Right lobe of liver (tissue), 6 donors: ENCODE measurements at regions not wholly inside any gene's neighbourhood (a gene's known extent, or its start where the extent isn't known, plus 50 kb on each side); places are given as distances from the start of the nearest gene placed in this dataset.

Experiments
- ATAC-seq, 4 donors: fragments of 200-7000 bp; cut with Tn5 transposase; one replicate each; pipeline ENCODE4 v1.9.1; 2020; ENCODE audit warnings: mild to moderate bottlenecking in 4 of 4, moderate library complexity in 4 of 4
- DNase-seq, 3 donors: peaks; one replicate each; pipeline ENCODE4 v3.0.0-alpha.2; 2020
- H3K27ac ChIP-seq, 3 donors: fragments of 200-600 bp; one replicate each; pipeline ENCODE4 v1.8.0; 2022
- H3K27me3 ChIP-seq, 2 donors: fragments of 200-600 bp; one replicate each; pipeline ENCODE4 v1.8.0; 2022
- H3K36me3 ChIP-seq, 4 donors: fragments of 200-600 bp; sonication (generic) in 1 of 4; one replicate each; pipeline versions ENCODE4 v1.5.1 to v1.8.0; 2017 to 2022; ENCODE audit warnings: control low read depth in 1 of 4
- H3K4me1 ChIP-seq, 4 donors: fragments of 200-600 bp; sonication (generic) in 1 of 4; one replicate each; pipeline versions ENCODE4 v1.5.1 to v1.8.0; 2017 to 2022; ENCODE audit warnings: control low read depth in 1 of 4
- H3K4me3 ChIP-seq, 3 donors: fragments of 200-600 bp; one replicate each; pipeline ENCODE4 v1.8.0; 2022
- H3K9me3 ChIP-seq, 4 donors: fragments of 200-600 bp; sonication (generic) in 1 of 4; one replicate each; pipeline versions ENCODE4 v1.5.1 to v1.8.0; 2017 to 2022; ENCODE audit warnings: control low read depth in 1 of 4
- POLR2A ChIP-seq: fragments of 450-650 bp; IDR thresholded peaks from one replicate; pipeline ENCODE4 v1.6.1; 2017; ENCODE audit warnings: antibody characterized with exemption, mild to moderate bottlenecking
- WGBS: methylation state at CpG from one replicate; pipeline ENCODE4 v1.1.6; 2018; ENCODE audit warnings: low coverage, low lambda C conversion rate; ENCODE audit not compliant: insufficient coverage; ENCODE audit errors: missing lambda C conversion rate; 5-methylcytosine and 5-hydroxymethylcytosine counted together
- intact Hi-C, 2 donors: fragments of 100-400 bp; cut with DNase I; formaldehyde crosslinking; loops; one replicate each; pipeline versions ENCODE4 v1.11.2 to v1.14.1; 2022
- TF ChIP-seq, protein P1 (sequence below), 4 donors: fragments of 200-600 bp in 3 of 4; fragments of 450-650 bp in 1 of 4; IDR thresholded peaks; one replicate each; pipeline versions ENCODE4 v1.5.1 to v1.8.0; 2016 to 2022; ENCODE audit warnings: antibody characterized with exemption in 4 of 4, mild to moderate bottlenecking in 2 of 4
- donor health status: DM: no; HTN: yes; CAD: no.
- donor health status: DM: no; HTN: no; CAD: no.
- donor health status: DM: no; HTN: no; CAD: no.
- donor health status: DM: no; HTN: yes; CAD: no.
- donor health status: DM: no; HTN: yes; CAD: no.

DNA sequence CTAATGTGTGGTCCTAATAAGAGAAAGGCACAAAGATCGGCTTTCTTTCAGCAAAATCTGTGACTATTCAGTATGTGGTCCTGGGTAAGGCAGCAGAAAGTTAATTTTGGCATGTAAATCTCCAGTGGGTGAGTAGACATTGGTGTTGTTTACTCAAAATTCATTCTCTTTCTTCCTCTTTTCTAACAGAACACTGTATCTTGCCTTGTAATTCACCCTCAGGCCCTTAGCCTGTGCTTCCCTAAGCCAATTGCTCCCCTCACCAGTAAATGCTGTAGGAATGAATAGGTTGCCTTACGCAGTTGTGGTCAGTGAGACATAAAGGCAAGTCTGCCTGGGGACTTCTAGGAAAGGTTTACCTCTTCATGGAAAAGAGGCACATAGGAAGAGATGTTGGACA, 49.9 kb upstream of the PDE3B start:
- Histone ChIP-seq H3K27me3 (no peaks in the 10 kb centered on the region), H3K4me1 (no peaks in the 10 kb centered on the region), H3K9me3 (no peaks in the 10 kb centered on the region), H3K4me3 (no peak overlapping the region), H3K36me3 (no peaks in the 10 kb centered on the region), H3K27ac (no peak overlapping the region)
- DNase-seq (no peak), ATAC-seq (no peak)
- TF ChIP-seq POLR2A = no peak
- TF ChIP-seq, protein P1, sequence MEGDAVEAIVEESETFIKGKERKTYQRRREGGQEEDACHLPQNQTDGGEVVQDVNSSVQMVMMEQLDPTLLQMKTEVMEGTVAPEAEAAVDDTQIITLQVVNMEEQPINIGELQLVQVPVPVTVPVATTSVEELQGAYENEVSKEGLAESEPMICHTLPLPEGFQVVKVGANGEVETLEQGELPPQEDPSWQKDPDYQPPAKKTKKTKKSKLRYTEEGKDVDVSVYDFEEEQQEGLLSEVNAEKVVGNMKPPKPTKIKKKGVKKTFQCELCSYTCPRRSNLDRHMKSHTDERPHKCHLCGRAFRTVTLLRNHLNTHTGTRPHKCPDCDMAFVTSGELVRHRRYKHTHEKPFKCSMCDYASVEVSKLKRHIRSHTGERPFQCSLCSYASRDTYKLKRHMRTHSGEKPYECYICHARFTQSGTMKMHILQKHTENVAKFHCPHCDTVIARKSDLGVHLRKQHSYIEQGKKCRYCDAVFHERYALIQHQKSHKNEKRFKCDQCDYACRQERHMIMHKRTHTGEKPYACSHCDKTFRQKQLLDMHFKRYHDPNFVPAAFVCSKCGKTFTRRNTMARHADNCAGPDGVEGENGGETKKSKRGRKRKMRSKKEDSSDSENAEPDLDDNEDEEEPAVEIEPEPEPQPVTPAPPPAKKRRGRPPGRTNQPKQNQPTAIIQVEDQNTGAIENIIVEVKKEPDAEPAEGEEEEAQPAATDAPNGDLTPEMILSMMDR (IDR thresholded peaks at IDR 0.05) = no peak
- intact Hi-C loops = no loop called here
- 80% methylated on average over 2 of the region's 2 CpGs for WGBS
